PC-9 (cell line): ENCODE measurements at regions not wholly inside any gene's neighbourhood (a gene's known extent, or its start where the extent isn't known, plus 50 kb on each side); places are given as distances from the start of the nearest gene placed in this dataset.

ENCODE experiments used
- CTCF ChIP-seq: fragments of 200-600 bp; sonication (generic); conservative IDR thresholded peaks from 2 replicates; pipeline ENCODE4 v1.6.1; 2017; ENCODE audit warnings: mixed run types, antibody characterized with exemption, mild to moderate bottlenecking, moderate library complexity
- EZH2 ChIP-seq: fragments of 200-600 bp; sonication (generic); IDR thresholded peaks from 2 replicates; pipeline ENCODE4 v1.8.0; 2017; ENCODE audit warnings: antibody characterized with exemption, low read depth

GRCh38 chr13:73939603-73940002 is 194.6 kb downstream of the KLF12 start:
- TF ChIP-seq CTCF, result no peak
- TF ChIP-seq EZH2, result no peak
